Tibial nerve (tissue), 4 donors: ENCODE measurements at regions not wholly inside any gene's neighbourhood (a gene's known extent, or its start where the extent isn't known, plus 50 kb on each side); places are given as distances from the start of the nearest gene placed in this dataset.

Experiments used
- DNase-seq, 2 donors: peaks; one replicate each; pipeline ENCODE4 v3.0.0-alpha.2; 2019; ENCODE audit warnings: low spot score in 2 of 2
- H3K27ac ChIP-seq, 4 donors: fragments of 200-600 bp; sonication (generic) in 3 of 4; one replicate each; pipeline ENCODE4 v1.5.1; 2017 to 2019; ENCODE audit warnings: mild to moderate bottlenecking in 1 of 4
- H3K27me3 ChIP-seq, 2 donors: fragments of 200-600 bp; sonication (generic) in 1 of 2; one replicate each; pipeline versions ENCODE4 v1.5.1 to v1.6.0; 2017 to 2019
- H3K36me3 ChIP-seq, 3 donors: fragments of 200-600 bp; sonication (generic); one replicate each; pipeline ENCODE4 v1.5.1; 2018 to 2019
- H3K4me1 ChIP-seq, 4 donors: fragments of 200-600 bp; sonication (generic) in 3 of 4; one replicate each; pipeline ENCODE4 v1.5.1; 2017 to 2019
- H3K4me3 ChIP-seq, 4 donors: fragments of 200-600 bp; sonication (generic) in 3 of 4; one replicate each; pipeline ENCODE4 v1.5.1; 2017 to 2019; ENCODE audit warnings: mild to moderate bottlenecking in 1 of 4, moderate library complexity in 1 of 4
- H3K9me3 ChIP-seq, 4 donors: fragments of 200-600 bp; sonication (generic) in 3 of 4; one replicate each; pipeline ENCODE4 v1.5.1; 2017 to 2019
- CTCF ChIP-seq, 5 experiments: fragments of 200-600 bp in 3 of 5; fragments of 450-650 bp in 2 of 5; sonication (generic) in 3 of 5; IDR thresholded peaks; one replicate each; pipeline ENCODE4 v1.5.1; 2016 to 2019; ENCODE audit warnings: antibody characterized with exemption in 5 of 5, mild to moderate bottlenecking in 3 of 5, moderate library complexity in 2 of 5
- EP300 ChIP-seq, 2 donors: sonication (generic); formaldehyde crosslinking; IDR thresholded peaks; one replicate each; pipeline ENCODE4 v1.6.1; 2017; ENCODE audit warnings: antibody characterized with exemption in 2 of 2, mild to moderate bottlenecking in 1 of 2
- POLR2A ChIP-seq, 2 donors: fragments of 450-650 bp; IDR thresholded peaks; one replicate each; pipeline ENCODE4 v1.6.1; 2017; ENCODE audit warnings: antibody characterized with exemption in 2 of 2, mild to moderate bottlenecking in 2 of 2, moderate library complexity in 2 of 2
- WGBS, 2 donors: methylation state at CpG; one replicate each; pipeline ENCODE4 v1.1.5; 2018; 5-methylcytosine and 5-hydroxymethylcytosine counted together

GRCh38 chr15:85986741-85987140 lies 92.9 kb upstream of the AGBL1 start:
- Histone ChIP-seq H3K4me1 (no peaks in the 10 kb centered on the region), H3K9me3 (peaks cover 0 to 5% (median 0%) of the 10 kb centered on the region in 4 donors), H3K27ac (no peak overlapping the region), H3K4me3 (no peak overlapping the region), H3K36me3 (no peaks in the 10 kb centered on the region), H3K27me3 (no peaks in the 10 kb centered on the region)
- no peak for DNase-seq
- no peak for TF ChIP-seq CTCF (IDR thresholded peaks at IDR 0.05)
- TF ChIP-seq POLR2A (IDR thresholded peaks at IDR 0.05): no peak
- no peak for TF ChIP-seq EP300 (IDR thresholded peaks at IDR 0.05)
- WGBS, 2 donors: 79 to 82% methylated on average over 4 of the region's 4 CpGs

GRCh38 chr15:85988741-85989140 lies 90.9 kb upstream of the AGBL1 start:
- Histone ChIP-seq H3K36me3 (no peaks in the 10 kb centered on the region), H3K4me1 (no peaks in the 10 kb centered on the region), H3K27me3 (no peaks in the 10 kb centered on the region), H3K9me3 (peaks cover 0 to 5% (median 0%) of the 10 kb centered on the region in 4 donors), H3K27ac (no peak overlapping the region), H3K4me3 (no peak overlapping the region)
- no peak for DNase-seq
- no peak for TF ChIP-seq POLR2A (IDR thresholded peaks at IDR 0.05)
- TF ChIP-seq EP300 (IDR thresholded peaks at IDR 0.05): no peak
- no peak for TF ChIP-seq CTCF (IDR thresholded peaks at IDR 0.05)
- 63 to 67% methylated on average over 5 of the region's 5 CpGs for WGBS, 2 donors

- no peaks in the 10 kb centered on the region for H3K36me3 ChIP-seq
- H3K4me3 ChIP-seq: no peak overlapping the region
- H3K9me3 ChIP-seq: peaks cover 0 to 5% (median 0%) of the 10 kb centered on the region in 4 donors
- no peak overlapping the region for H3K27ac ChIP-seq
- 86 to 90% methylated on average over 3 of the region's 3 CpGs for WGBS, 2 donors
- DNase-seq: no peak
- H3K4me1 ChIP-seq: no peaks in the 10 kb centered on the region
- H3K27me3 ChIP-seq: no peaks in the 10 kb centered on the region
- TF ChIP-seq EP300 (IDR thresholded peaks at IDR 0.05): no peak
- TF ChIP-seq CTCF (IDR thresholded peaks at IDR 0.05): no peak
- no peak for TF ChIP-seq POLR2A (IDR thresholded peaks at IDR 0.05)
Observed at GRCh38 chr15:85992224-85992623, 87.4 kb upstream of the AGBL1 start.

GRCh38 chr15:85993116-85993515 lies 86.6 kb upstream of the AGBL1 start:
- no peak for DNase-seq
- TF ChIP-seq EP300 (IDR thresholded peaks at IDR 0.05): no peak
- TF ChIP-seq POLR2A (IDR thresholded peaks at IDR 0.05): no peak
- TF ChIP-seq CTCF (IDR thresholded peaks at IDR 0.05): no peak
- H3K36me3 ChIP-seq: no peaks in the 10 kb centered on the region
- H3K27me3 ChIP-seq: no peaks in the 10 kb centered on the region
- no peak overlapping the region for H3K27ac ChIP-seq
- H3K4me1 ChIP-seq: no peaks in the 10 kb centered on the region
- H3K9me3 ChIP-seq: peaks cover 0 to 5% (median 0%) of the 10 kb centered on the region in 4 donors
- no peak overlapping the region for H3K4me3 ChIP-seq
- 92% methylated on average over 2 of the region's 2 CpGs for WGBS, 2 donors

GRCh38 chr15:85997618-85998017 lies 82.1 kb upstream of the AGBL1 start:
- no peak for DNase-seq
- Histone ChIP-seq H3K36me3 (no peaks in the 10 kb centered on the region), H3K9me3 (no peaks in the 10 kb centered on the region), H3K4me3 (no peak overlapping the region), H3K27me3 (no peaks in the 10 kb centered on the region), H3K4me1 (no peaks in the 10 kb centered on the region), H3K27ac (peak overlapping the region in 1 of 4 donors; percentile 48)
- TF ChIP-seq POLR2A (IDR thresholded peaks at IDR 0.05): no peak
- no peak for TF ChIP-seq CTCF (IDR thresholded peaks at IDR 0.05)
- no peak for TF ChIP-seq EP300 (IDR thresholded peaks at IDR 0.05)
- WGBS, 2 donors: 54% methylated on average over 5 of the region's 5 CpGs
